ENCODE measurements at regions not wholly inside any gene's neighbourhood (a gene's known extent, or its start where the extent isn't known, plus 50 kb on each side); places are given as distances from the start of the nearest gene placed in this dataset.

- TF ChIP-seq, protein P1, sequence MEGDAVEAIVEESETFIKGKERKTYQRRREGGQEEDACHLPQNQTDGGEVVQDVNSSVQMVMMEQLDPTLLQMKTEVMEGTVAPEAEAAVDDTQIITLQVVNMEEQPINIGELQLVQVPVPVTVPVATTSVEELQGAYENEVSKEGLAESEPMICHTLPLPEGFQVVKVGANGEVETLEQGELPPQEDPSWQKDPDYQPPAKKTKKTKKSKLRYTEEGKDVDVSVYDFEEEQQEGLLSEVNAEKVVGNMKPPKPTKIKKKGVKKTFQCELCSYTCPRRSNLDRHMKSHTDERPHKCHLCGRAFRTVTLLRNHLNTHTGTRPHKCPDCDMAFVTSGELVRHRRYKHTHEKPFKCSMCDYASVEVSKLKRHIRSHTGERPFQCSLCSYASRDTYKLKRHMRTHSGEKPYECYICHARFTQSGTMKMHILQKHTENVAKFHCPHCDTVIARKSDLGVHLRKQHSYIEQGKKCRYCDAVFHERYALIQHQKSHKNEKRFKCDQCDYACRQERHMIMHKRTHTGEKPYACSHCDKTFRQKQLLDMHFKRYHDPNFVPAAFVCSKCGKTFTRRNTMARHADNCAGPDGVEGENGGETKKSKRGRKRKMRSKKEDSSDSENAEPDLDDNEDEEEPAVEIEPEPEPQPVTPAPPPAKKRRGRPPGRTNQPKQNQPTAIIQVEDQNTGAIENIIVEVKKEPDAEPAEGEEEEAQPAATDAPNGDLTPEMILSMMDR (IDR thresholded peaks at IDR 0.05; ENCODE audit: poor library complexity, severe bottlenecking) = no peak
- ATAC-seq (ENCODE audit: low read depth) = no peak
- H3K4me3 ChIP-seq (ENCODE audit: severe bottlenecking) = no peak overlapping the region
- no peaks in the 10 kb centered on the region for H3K36me3 ChIP-seq (ENCODE audit: low read depth)
- no peak overlapping the region for H3K27ac ChIP-seq (ENCODE audit: poor library complexity, severe bottlenecking)
- no peaks in the 10 kb centered on the region for H3K9me3 ChIP-seq (ENCODE audit: severe bottlenecking)
- no peak for DNase-seq (ENCODE audit: low spot score)
- H3K27me3 ChIP-seq (ENCODE audit: insufficient read depth, poor library complexity, severe bottlenecking) = peaks cover 15% of the 10 kb centered on the region
- no peaks in the 10 kb centered on the region for H3K4me1 ChIP-seq (ENCODE audit: insufficient read depth, poor library complexity, severe bottlenecking)
Measured at GRCh38 chr5:5711112-5711511, 288.6 kb downstream of the ICE1 start.

- DNase-seq (ENCODE audit: low spot score) (no peak), ATAC-seq (ENCODE audit: low read depth) (no peak)
- TF ChIP-seq, protein P1 (IDR thresholded peaks at IDR 0.05; ENCODE audit: poor library complexity, severe bottlenecking) = no peak
- Histone ChIP-seq H3K36me3 (ENCODE audit: low read depth) (no peaks in the 10 kb centered on the region), H3K9me3 (ENCODE audit: severe bottlenecking) (no peaks in the 10 kb centered on the region), H3K27ac (ENCODE audit: poor library complexity, severe bottlenecking) (no peak overlapping the region), H3K4me3 (ENCODE audit: severe bottlenecking) (no peak overlapping the region), H3K27me3 (ENCODE audit: insufficient read depth, poor library complexity, severe bottlenecking) (peaks cover 15% of the 10 kb centered on the region), H3K4me1 (ENCODE audit: insufficient read depth, poor library complexity, severe bottlenecking) (no peaks in the 10 kb centered on the region)
Measured at GRCh38 chr5:5710471-5710870, 288.0 kb downstream of the ICE1 start.

GRCh38 chr5:5708367-5708919 lies 286.0 kb downstream of the ICE1 start:
- H3K9me3 ChIP-seq (ENCODE audit: severe bottlenecking) = no peaks in the 10 kb centered on the region
- H3K4me1 ChIP-seq (ENCODE audit: insufficient read depth, poor library complexity, severe bottlenecking) = peaks cover 7% of the 10 kb centered on the region
- ATAC-seq (ENCODE audit: low read depth) (no peak), DNase-seq (ENCODE audit: low spot score) (no peak)
- H3K4me3 ChIP-seq (ENCODE audit: severe bottlenecking) = no peak overlapping the region
- peaks cover 15% of the 10 kb centered on the region for H3K27me3 ChIP-seq (ENCODE audit: insufficient read depth, poor library complexity, severe bottlenecking)
- TF ChIP-seq, protein P1 (IDR thresholded peaks at IDR 0.05; ENCODE audit: poor library complexity, severe bottlenecking) = no peak
- H3K27ac ChIP-seq (ENCODE audit: poor library complexity, severe bottlenecking) = no peak overlapping the region
- H3K36me3 ChIP-seq (ENCODE audit: low read depth) = no peaks in the 10 kb centered on the region

DNA sequence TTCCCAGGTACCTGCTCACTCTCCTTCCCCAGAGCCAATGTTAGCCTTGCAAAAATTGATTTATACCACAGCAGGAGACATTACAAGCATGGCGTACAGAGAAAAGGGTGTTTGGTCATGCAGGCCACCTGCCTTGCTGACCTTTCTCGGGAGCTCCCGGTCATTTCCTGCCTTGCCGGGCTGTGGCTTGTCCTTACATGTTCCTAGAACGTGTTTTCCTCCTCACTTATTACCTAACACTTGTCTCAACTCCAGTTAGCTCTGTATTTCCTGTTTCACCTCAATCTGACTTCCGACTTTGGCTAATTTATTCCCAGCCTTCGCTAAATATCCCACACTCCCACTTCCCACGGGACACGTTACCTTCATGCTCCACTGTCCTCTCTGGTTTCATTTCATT lies 282.5 kb downstream of the ICE1 start:
- TF ChIP-seq, protein P1 (IDR thresholded peaks at IDR 0.05; ENCODE audit: poor library complexity, severe bottlenecking) = no peak
- peaks cover 7% of the 10 kb centered on the region for H3K4me1 ChIP-seq (ENCODE audit: insufficient read depth, poor library complexity, severe bottlenecking)
- no peaks in the 10 kb centered on the region for H3K9me3 ChIP-seq (ENCODE audit: severe bottlenecking)
- DNase-seq (ENCODE audit: low spot score) = no peak
- no peak overlapping the region for H3K4me3 ChIP-seq (ENCODE audit: severe bottlenecking)
- H3K27ac ChIP-seq (ENCODE audit: poor library complexity, severe bottlenecking) = no peak overlapping the region
- H3K36me3 ChIP-seq (ENCODE audit: low read depth) = no peaks in the 10 kb centered on the region
- ATAC-seq (ENCODE audit: low read depth) = peak; percentile 61; the same call in 2 of the 3 replicates
- peaks cover 2% of the 10 kb centered on the region for H3K27me3 ChIP-seq (ENCODE audit: insufficient read depth, poor library complexity, severe bottlenecking)

- ATAC-seq (ENCODE audit: low read depth) = no peak
- no peak overlapping the region for H3K4me3 ChIP-seq (ENCODE audit: severe bottlenecking)
- H3K27ac ChIP-seq (ENCODE audit: poor library complexity, severe bottlenecking) = no peak overlapping the region
- H3K4me1 ChIP-seq (ENCODE audit: insufficient read depth, poor library complexity, severe bottlenecking) = peaks cover 7% of the 10 kb centered on the region
- no peaks in the 10 kb centered on the region for H3K27me3 ChIP-seq (ENCODE audit: insufficient read depth, poor library complexity, severe bottlenecking)
- no peaks in the 10 kb centered on the region for H3K9me3 ChIP-seq (ENCODE audit: severe bottlenecking)
- no peak for DNase-seq (ENCODE audit: low spot score)
- H3K36me3 ChIP-seq (ENCODE audit: low read depth) = no peaks in the 10 kb centered on the region
- TF ChIP-seq, protein P1 (IDR thresholded peaks at IDR 0.05; ENCODE audit: poor library complexity, severe bottlenecking) = no peak
Measured at GRCh38 chr5:5704352-5704751, 281.9 kb downstream of the ICE1 start.
